ENCODE measurements at regions not wholly inside any gene's neighbourhood (a gene's known extent, or its start where the extent isn't known, plus 50 kb on each side); places are given as distances from the start of the nearest gene placed in this dataset.
"Not testable (repeated sequence)": the region's sequence is repeated elsewhere in the genome, so short reads cannot be mapped to it uniquely, and the experiment has no call there.

- DNase-seq (ENCODE audit: low read depth), result no peak
Observed at GRCh38 chr18:5021558-5021957, 175.5 kb downstream of the AKAIN1 start.

GRCh38 chr18:5015213-5015612 lies 181.8 kb downstream of the AKAIN1 start:
- no peak for DNase-seq (ENCODE audit: low read depth)

- not testable (repeated sequence) for DNase-seq (ENCODE audit: low read depth)
Observed at GRCh38 chr18:5004031-5004820, 192.8 kb downstream of the AKAIN1 start.

GRCh38 chr18:4994710-4995109 lies 202.3 kb downstream of the AKAIN1 start:
- no peak for DNase-seq (ENCODE audit: low read depth)

DNA sequence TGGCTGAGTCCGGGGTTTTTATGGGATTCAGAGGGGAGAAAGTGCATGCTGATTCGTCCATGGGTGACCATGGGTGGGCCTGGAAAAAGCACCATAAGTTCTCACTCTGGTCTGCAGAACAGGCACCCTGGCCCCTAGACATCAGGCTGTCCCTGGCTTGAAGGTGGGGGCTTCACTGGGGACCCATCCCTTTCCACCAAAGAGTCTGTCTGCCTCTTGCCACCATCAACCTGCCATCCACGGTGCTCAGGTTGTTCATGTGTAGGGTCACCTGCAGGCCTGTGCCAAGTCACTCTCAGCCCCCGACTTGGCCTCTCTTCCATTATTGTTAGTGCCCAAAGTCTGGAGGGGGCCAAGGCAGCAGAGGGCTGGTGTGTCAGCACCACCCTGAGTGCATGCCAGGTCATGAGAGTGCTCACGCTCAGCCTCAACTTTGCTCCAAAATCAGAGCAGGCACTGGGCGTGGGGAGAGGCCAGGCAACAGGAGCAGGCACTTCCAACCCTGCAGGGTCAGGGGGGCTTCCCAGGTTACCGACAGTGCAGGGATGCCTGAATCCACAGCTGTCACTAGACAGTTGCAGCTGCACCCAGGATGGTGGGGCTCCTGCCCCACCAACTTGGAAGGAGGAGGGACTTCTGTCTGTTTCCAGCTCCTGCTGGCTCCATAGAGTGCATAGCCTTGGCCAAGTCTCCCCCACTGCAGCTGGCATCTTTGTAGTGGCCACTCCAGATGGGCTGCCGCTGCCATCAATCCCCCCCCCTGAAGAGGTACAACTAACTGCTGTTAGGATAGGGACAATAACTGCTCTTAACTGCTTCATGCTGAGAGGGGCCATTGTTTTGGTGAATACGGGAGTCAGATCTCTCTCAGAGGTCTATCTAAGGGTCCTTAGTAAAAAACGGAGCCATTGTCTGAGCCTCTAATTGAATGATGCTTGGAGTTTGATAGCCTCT lies 209.3 kb downstream of the AKAIN1 start:
- DNase-seq (ENCODE audit: low read depth), result no peak

GRCh38 chr18:4986677-4987076 lies 210.4 kb downstream of the AKAIN1 start:
- DNase-seq (ENCODE audit: low read depth), result no peak

- no peak for DNase-seq (ENCODE audit: low read depth)
Observed at GRCh38 chr18:4986066-4986465, 211.0 kb downstream of the AKAIN1 start.

- no peak for DNase-seq (ENCODE audit: low read depth)
Observed at GRCh38 chr18:4961121-4961909, 235.7 kb downstream of the AKAIN1 start.

DNA sequence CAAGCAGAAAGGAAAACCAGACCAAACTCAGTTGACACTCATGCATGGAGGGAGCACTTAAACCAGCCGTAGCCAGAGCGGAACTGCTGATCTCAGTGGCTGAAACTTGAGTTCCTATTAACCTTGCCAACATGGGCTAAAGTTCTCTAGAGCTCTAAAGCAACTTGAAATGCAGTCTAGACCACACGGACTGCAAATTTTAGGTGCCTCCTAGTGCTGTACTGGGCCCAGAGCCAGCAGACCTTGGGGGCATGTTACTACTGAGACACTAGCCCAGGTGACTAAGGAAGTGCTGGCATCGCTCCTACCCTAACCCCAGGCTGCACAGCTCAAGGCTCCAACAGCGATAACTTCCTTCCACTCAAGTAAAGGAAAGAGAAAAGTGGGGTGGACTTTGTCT lies 236.5 kb downstream of the AKAIN1 start:
- DNase-seq (ENCODE audit: low read depth), result no peak

DNA sequence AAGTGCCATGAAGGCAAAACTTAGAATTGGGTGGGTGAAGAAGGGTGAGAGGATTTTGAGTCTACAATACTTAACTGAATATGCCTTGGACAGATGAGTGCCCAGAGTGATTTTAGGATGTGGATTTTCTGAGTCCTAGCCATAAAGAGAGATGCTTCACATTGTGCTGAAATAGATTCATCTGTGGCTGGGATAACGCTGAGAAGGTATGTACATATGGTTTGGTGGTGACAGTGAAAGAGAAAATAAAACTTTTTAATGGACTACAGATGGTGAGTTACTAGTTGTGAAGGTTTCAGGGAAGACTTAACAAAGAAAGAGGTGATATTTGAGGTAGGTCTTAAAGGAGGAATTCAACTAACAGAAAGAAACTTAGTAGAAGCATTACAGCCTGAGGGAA lies 265.8 kb downstream of the AKAIN1 start:
- no peak for DNase-seq (ENCODE audit: low read depth)

GRCh38 chr18:4921548-4921947 lies 275.5 kb downstream of the AKAIN1 start:
- no peak for DNase-seq (ENCODE audit: low read depth)

DNA sequence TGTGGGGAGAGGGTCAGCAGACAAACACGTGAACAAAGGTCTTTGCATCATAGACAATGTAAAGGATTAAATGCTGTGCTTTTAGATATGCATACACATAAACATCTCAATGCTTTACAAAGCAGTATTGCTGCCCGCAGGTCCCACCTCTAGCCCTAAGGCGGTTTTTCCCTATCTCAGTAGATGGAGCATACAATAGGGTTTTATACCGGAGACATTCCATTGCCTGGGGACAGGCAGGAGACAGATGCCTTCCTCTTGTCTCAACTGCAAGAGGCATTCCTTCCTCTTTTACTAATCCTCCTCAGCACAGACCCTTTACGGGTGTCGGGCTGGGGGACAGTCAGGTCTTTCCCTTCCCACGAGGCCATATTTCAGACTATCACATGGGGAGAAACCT lies 279.5 kb downstream of the AKAIN1 start:
- not testable (repeated sequence) for DNase-seq (ENCODE audit: low read depth)

DNA sequence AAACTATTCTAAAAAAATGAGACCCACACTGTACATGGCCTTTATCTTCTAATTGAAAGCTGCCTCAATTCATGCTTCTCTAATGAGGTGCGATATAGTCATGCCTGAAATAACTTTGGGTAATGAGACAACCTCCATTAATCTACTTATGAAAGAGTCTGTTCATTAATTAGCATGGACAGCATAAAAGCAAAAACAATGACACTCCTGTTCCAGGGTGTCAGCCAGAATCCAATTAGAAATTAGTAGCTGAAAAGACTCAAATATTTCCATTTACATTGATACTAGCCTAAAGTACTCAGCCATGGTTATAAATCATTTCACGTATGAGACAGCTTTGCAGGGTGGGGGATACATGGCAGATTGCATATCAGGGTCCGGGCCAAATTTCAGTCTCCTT lies 288.7 kb downstream of the AKAIN1 start:
- no peak for DNase-seq (ENCODE audit: low read depth)

- DNase-seq (ENCODE audit: low read depth), result no peak
Observed at GRCh38 chr18:4906856-4907255, 290.2 kb downstream of the AKAIN1 start.

DNA sequence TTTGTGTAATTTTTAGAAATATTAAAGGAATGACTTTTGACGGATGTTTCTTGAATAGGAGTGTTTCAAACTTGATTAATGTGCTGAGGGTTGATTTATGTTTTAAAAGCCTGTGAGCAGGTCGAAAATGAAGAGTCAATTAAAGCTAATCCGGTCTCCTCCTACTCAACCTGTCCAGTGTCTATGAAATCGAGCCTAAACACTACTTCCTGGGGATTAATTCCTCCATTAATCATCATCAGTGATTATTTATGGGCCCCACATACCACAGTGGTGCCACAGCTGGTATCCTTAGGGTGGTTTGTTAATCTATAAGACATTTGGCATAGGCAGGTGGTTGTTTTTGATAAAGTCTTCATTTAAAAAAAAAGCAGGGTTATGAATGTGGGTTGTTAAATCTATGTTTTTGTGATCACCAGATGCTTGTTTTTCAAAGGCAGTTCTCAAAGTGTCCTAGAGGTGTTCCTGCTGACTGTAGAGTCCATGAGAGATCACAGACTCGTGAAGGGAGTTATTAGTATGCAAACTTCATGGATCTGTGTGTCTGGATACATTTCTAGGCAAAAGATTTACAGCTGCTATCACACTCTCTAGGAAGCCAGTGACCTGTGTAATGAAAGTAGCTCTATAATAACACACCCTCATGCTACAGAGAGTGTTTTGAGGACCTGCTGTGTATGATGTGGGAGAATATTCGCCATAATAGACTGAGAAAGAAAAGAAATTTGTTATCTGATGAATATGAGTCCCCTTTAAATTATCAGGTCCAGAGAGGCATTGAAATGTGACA lies 308.6 kb downstream of the AKAIN1 start:
- DNase-seq (ENCODE audit: low read depth), result no peak

DNA sequence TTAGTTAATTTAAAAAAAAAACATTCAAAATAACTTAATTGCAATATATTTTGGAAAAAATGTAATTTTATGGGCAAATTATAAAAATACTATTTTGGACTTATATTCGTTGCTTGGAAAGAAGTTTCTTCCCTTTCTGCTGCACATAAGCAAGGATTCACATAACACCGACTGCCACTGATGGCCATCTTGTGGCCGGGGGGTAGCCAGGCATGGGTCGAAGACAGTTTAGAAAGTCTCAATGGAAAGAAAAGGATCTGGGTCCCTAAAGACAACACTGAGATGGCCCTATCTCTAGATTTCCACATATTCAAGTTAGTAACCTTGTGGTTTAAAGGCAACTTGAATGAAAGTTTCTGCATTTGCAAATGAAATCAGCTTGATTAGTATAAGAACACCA lies 318.6 kb downstream of the AKAIN1 start:
- DNase-seq (ENCODE audit: low read depth), result no peak

DNA sequence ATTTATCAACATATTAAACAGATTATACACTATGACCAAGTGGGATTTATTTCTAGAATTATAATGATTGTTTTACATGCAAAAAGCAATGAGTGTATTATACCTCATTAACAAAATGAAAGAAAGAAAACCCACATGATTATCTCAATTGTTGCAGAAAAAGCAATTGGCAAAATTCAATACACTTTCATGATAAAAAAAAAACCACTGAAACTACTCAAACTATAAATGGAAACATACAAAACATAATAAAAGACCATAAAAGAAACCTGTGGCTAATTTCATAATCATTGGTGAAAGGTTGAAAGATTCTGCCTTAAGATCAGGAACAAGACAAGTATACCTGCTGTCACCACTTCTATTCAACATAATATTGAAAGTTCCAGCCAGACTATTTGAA lies 325.9 kb downstream of the AKAIN1 start:
- DNase-seq (ENCODE audit: low read depth), result no peak

DNA sequence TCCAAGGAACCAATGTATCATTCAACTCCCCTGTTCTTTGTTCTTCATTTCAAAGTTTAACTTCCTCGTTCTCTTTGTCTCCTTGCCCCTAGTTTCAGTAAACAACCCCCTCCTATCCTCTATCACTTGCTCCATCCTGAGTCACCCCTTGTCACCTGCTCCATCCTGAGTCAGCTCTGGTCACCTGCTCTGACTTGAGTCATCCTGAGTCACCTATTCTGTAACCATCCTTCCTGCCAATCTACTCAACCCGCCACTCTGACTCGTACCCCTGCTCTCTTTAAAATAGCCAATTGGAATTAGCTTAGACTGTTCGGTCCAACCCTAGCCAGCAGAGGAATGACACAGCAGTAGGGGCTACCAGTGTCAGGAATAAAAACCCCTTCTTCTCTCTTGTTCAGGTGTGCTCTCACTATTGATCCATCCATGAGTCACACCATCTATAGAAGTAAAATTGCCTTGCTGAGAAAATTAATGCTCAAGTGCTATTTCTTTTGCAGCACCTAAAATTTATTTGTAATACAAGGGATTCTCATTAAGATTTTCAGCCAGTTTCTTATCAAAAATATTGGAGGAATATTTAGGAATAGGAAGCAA lies 326.8 kb downstream of the AKAIN1 start:
- no peak for DNase-seq (ENCODE audit: low read depth)

- DNase-seq (ENCODE audit: low read depth), result no peak
Observed at GRCh38 chr18:4869155-4869554, 327.9 kb downstream of the AKAIN1 start.

DNA sequence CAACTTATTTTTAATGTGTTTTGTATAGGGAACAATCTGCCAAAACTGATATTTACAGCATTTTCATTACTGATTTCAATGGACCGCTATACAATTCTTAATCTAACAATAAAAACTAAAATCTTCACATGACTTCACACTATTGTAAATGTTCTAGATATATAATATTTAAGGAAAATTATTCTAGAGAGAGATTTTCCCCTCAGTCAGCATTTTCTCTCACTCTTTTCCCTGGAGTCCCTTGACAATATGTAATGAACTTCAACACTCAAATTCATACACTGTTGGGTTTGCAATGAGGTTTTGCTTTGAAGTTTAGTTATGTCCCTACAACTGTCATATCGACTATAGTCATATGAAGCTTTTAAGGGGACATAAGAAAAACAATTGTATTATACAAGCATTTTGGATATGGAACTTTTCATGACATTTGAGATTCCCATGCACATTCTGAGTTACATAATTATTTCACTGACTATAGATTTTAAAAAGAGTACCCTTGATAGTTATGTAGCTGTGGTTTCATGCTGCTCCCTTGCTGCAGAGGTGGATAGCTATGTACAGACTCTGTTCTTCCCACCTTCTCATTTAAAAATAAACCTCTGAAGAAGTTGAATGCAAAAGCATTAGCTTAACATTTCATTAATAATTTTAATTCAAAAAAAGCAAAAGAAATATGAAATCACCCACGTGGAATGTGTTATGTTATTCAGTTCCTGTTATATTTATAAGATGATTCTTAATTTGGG lies 338.5 kb downstream of the AKAIN1 start:
- DNase-seq (ENCODE audit: low read depth), result no peak

Data from T follicular helper cell (primary cell).